ENCODE measurements at regions not wholly inside any gene's neighbourhood (a gene's known extent, or its start where the extent isn't known, plus 50 kb on each side); places are given as distances from the start of the nearest gene placed in this dataset.

DNA sequence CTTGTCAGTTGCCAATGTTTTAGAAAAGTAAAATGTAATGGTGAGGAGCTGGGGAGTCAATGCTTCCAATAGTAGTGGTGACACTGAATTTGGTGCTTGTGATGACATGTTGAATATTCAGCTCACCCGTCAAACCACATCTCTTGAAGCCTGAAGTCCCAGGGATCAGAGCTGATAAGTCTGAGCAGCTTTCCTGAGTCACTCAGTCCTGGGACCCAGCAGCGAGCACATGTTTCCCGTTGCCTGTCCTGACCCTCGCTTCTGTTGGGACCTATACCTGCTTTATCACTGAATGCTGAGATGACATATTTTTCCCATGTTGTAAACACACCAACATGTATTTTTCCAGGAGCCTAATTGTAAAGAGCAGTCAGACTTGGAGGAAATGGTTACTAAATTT lies 693.6 kb downstream of the QKI start:
- H3K27me3 ChIP-seq (replicated peaks; ENCODE audit: control insufficient read depth, insufficient read depth, low read length) = no peaks in the 10 kb centered on the region
- no peak for DNase-seq
- no peak overlapping the region for H3K4me3 Mint-ChIP-seq (ENCODE audit: unreplicated experiment)
- TF ChIP-seq, protein P1, sequence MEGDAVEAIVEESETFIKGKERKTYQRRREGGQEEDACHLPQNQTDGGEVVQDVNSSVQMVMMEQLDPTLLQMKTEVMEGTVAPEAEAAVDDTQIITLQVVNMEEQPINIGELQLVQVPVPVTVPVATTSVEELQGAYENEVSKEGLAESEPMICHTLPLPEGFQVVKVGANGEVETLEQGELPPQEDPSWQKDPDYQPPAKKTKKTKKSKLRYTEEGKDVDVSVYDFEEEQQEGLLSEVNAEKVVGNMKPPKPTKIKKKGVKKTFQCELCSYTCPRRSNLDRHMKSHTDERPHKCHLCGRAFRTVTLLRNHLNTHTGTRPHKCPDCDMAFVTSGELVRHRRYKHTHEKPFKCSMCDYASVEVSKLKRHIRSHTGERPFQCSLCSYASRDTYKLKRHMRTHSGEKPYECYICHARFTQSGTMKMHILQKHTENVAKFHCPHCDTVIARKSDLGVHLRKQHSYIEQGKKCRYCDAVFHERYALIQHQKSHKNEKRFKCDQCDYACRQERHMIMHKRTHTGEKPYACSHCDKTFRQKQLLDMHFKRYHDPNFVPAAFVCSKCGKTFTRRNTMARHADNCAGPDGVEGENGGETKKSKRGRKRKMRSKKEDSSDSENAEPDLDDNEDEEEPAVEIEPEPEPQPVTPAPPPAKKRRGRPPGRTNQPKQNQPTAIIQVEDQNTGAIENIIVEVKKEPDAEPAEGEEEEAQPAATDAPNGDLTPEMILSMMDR (IDR thresholded peaks at IDR 0.05; ENCODE audit: insufficient read depth in 1 of 2, low read depth in 1 of 2, low read length in 1 of 2, severe bottlenecking in 1 of 2, unreplicated experiment in 1 of 2) = no peak
- peaks cover 5% of the 10 kb centered on the region for H3K4me1 Mint-ChIP-seq (ENCODE audit: low read depth, unreplicated experiment)
- no TSS peak for BruUV-seq (replicated peaks)
- no peak overlapping the region for H3K4me3 ChIP-seq (ENCODE audit: low read depth, low read length)
- peaks cover under 1% of the 10 kb centered on the region; the same call in 1 of the 2 replicates for H3K9me3 ChIP-seq
- ChIA-PET CTCF (no interaction called here), POLR2A (no interaction called here)
- peaks cover 2% of the 10 kb centered on the region for H3K36me3 Mint-ChIP-seq (ENCODE audit: insufficient read depth, unreplicated experiment)
- intact Hi-C loops (cut with micrococcal nuclease; ENCODE audit: unreplicated experiment) = no loop called here
- peaks cover 15% of the 10 kb centered on the region for H3K9me3 Mint-ChIP-seq (ENCODE audit: unreplicated experiment)
- no peaks in the 10 kb centered on the region; the same call in 1 of the 2 replicates for H3K4me1 ChIP-seq
- no peaks in the 10 kb centered on the region for H3K36me3 ChIP-seq (ENCODE audit: control insufficient read depth, insufficient read depth, low read length)
- no peak overlapping the region for H3K27ac Mint-ChIP-seq (ENCODE audit: unreplicated experiment)
- H3K27me3 Mint-ChIP-seq (ENCODE audit: insufficient read depth, unreplicated experiment) = no peaks in the 10 kb centered on the region

DNA sequence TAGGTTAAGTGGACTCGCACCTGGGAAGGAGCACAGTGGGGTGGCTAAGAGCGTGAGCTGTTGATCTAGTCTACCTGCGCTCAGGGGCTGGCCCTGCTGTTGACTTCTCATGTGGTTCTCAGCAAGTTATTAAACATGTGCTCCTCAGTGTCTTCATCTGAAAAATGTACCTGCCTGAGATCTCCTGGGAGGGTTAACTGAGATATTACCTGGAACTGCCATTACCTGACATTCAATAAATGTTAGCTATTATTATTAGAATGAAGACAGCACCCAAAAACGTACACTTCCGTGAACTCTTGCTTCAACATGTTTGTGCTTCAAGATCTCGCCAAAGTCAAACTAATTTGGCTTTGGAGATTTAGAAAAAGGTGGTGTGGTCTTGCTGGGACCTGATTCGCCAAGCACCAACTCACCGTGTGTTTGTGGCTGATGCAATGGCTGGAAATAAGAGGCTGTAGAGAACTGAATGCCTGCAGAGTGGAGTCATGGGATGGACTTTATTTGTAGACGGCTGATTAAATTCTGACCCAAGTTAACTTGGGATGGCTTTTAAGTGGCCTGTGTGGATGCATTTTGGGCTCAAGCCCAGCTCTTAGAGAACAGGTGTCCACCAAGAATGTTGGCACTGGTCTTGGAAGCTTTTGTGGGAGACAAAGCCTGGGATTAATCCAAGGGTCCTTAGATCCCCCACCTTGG lies 692.9 kb downstream of the QKI start:
- H3K36me3 ChIP-seq (ENCODE audit: control insufficient read depth, insufficient read depth, low read length) = no peaks in the 10 kb centered on the region
- POLR2A ChIA-PET = no interaction called here
- Mint-ChIP-seq H3K9me3 (ENCODE audit: unreplicated experiment) (peaks cover 10% of the 10 kb centered on the region), H3K36me3 (ENCODE audit: insufficient read depth, unreplicated experiment) (no peaks in the 10 kb centered on the region), H3K27ac (ENCODE audit: unreplicated experiment) (no peak overlapping the region), H3K4me1 (ENCODE audit: low read depth, unreplicated experiment) (peaks cover 5% of the 10 kb centered on the region), H3K4me3 (ENCODE audit: unreplicated experiment) (no peak overlapping the region), H3K27me3 (ENCODE audit: insufficient read depth, unreplicated experiment) (no peaks in the 10 kb centered on the region)
- peak in 1 of 2 experiments; percentile 20 for DNase-seq
- intact Hi-C loops (cut with micrococcal nuclease; ENCODE audit: unreplicated experiment) = no loop called here
- no peak overlapping the region for H3K4me3 ChIP-seq (ENCODE audit: low read depth, low read length)
- BruUV-seq (replicated peaks) = no TSS peak
- no peaks in the 10 kb centered on the region for H3K27me3 ChIP-seq (replicated peaks; ENCODE audit: control insufficient read depth, insufficient read depth, low read length)
- CTCF ChIA-PET = no interaction called here
- no peaks in the 10 kb centered on the region for H3K9me3 ChIP-seq
- TF ChIP-seq, protein P1 (IDR thresholded peaks at IDR 0.05; ENCODE audit: insufficient read depth in 1 of 2, low read depth in 1 of 2, low read length in 1 of 2, severe bottlenecking in 1 of 2, unreplicated experiment in 1 of 2) = no peak
- no peaks in the 10 kb centered on the region for H3K4me1 ChIP-seq

GRCh38 chr6:164106345-164106769 lies 691.8 kb downstream of the QKI start:
- ChIA-PET POLR2A (no interaction called here), CTCF (no interaction called here)
- Histone ChIP-seq H3K4me3 (ENCODE audit: low read depth, low read length) (no peak overlapping the region), H3K27me3 (replicated peaks; ENCODE audit: control insufficient read depth, insufficient read depth, low read length) (no peaks in the 10 kb centered on the region), H3K9me3 (no peaks in the 10 kb centered on the region), H3K36me3 (ENCODE audit: control insufficient read depth, insufficient read depth, low read length) (no peaks in the 10 kb centered on the region), H3K4me1 (no peaks in the 10 kb centered on the region)
- TF ChIP-seq, protein P1 (IDR thresholded peaks at IDR 0.05; ENCODE audit: insufficient read depth in 1 of 2, low read depth in 1 of 2, low read length in 1 of 2, severe bottlenecking in 1 of 2, unreplicated experiment in 1 of 2) = no peak
- no TSS peak for BruUV-seq (replicated peaks)
- H3K9me3 Mint-ChIP-seq (ENCODE audit: unreplicated experiment) = peaks cover 10% of the 10 kb centered on the region
- no peaks in the 10 kb centered on the region for H3K27me3 Mint-ChIP-seq (ENCODE audit: insufficient read depth, unreplicated experiment)
- intact Hi-C loops (cut with micrococcal nuclease; ENCODE audit: unreplicated experiment) = no loop called here
- no peak for DNase-seq
- H3K4me1 Mint-ChIP-seq (ENCODE audit: low read depth, unreplicated experiment) = peaks cover 8% of the 10 kb centered on the region
- no peak overlapping the region for H3K4me3 Mint-ChIP-seq (ENCODE audit: unreplicated experiment)
- H3K27ac Mint-ChIP-seq (ENCODE audit: unreplicated experiment) = no peak overlapping the region
- H3K36me3 Mint-ChIP-seq (ENCODE audit: insufficient read depth, unreplicated experiment) = no peaks in the 10 kb centered on the region

All from Caco-2 (cell line).